ENCODE measurements at regions not wholly inside any gene's neighbourhood (a gene's known extent, or its start where the extent isn't known, plus 50 kb on each side); places are given as distances from the start of the nearest gene placed in this dataset.

DNA sequence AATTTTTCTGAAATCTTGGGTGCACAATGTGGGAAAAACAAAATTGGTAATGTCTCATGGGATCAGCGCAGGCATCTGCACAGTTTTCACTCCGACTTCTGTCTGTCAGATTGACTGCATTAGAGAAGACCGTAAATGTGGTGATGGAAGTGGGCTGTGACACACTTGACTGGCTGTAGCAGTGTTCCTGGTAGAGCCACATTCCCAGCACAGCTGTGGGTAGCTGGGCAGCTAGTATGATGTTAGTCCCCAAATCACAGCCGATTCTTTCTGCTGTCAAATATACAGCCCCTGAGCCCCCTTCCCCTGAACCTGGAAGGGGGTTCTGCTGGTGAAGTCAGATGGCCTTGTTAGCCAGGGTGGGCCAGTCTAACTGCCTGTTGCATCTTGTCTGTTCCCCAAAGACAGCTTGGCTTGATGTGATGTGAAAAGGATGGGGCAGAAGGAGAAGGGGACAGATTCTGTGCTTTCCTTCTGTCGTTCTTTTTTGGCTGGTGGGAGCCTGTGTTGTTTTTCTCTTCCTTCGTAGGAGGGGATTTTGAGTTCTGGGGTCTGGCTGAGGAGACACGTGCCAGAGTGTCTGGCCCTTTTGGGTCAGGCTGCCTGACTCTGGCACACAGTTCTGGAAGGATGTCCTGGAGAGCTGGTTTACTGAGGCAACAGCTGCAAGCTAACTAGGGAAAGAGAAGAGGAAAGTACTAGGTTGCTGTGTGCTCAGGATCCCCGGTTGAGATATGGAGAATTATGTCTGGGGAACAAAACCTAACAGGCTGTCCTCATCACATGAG, 66.4 kb upstream of the SPRY4 start:
- no peak for DNase-seq (ENCODE audit: low spot score)
- H3K36me3 Mint-ChIP-seq (ENCODE audit: low read depth) = no peaks in the 10 kb centered on the region
- no peak overlapping the region for H3K27ac Mint-ChIP-seq
- H3K4me1 Mint-ChIP-seq (ENCODE audit: low read depth) = peaks cover 4% of the 10 kb centered on the region
- H3K9me3 Mint-ChIP-seq = peaks cover 13% of the 10 kb centered on the region
- H3K27me3 Mint-ChIP-seq (ENCODE audit: low read depth) = peaks cover 8% of the 10 kb centered on the region
- H3K4me3 Mint-ChIP-seq = no peak overlapping the region

DNA sequence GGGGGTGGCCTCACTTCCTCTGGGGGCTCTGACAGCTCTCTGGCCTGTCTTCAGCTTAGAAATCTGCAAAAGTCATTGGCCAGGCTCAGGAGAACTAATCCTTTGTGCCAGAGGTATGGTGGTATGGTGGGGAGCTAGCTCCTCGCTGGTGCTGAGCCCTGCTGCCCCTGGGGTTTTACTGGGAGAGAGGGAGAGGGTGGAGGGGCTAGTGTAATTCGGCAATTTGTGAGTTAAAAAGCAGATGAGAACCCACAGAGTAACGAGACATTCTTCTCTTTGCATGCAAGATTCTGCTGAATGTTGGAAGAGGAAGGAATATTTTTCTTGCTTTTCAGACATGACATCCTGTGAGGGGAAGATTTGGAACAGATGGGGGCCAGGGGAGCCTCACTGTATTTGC, 65.5 kb upstream of the SPRY4 start:
- H3K27me3 Mint-ChIP-seq (ENCODE audit: low read depth) = peaks cover 8% of the 10 kb centered on the region
- no peak for DNase-seq (ENCODE audit: low spot score)
- H3K36me3 Mint-ChIP-seq (ENCODE audit: low read depth) = no peaks in the 10 kb centered on the region
- H3K4me1 Mint-ChIP-seq (ENCODE audit: low read depth) = peaks cover 4% of the 10 kb centered on the region
- H3K9me3 Mint-ChIP-seq = peaks cover 4% of the 10 kb centered on the region
- H3K4me3 Mint-ChIP-seq = no peak overlapping the region
- H3K27ac Mint-ChIP-seq = no peak overlapping the region

DNA sequence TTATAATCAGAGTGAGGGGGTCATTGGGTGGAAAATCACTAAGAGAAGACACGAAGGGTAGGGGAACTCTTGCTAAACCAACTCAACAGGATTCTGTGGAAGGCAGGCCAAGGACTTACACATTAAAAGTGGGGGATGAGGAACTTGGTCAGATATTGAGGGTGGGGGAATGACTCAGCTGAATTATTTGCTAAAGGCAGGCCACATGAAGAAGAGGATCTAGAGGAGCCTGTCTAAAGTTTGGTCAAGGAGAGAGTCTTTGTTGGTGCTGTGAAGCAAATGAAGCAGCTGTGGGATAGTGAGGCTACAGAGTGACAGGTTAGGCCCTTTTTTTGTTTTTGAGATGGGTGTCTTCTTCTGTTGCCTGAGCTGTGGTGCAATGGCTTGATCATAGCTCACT, 63.9 kb upstream of the SPRY4 start:
- H3K9me3 Mint-ChIP-seq = no peaks in the 10 kb centered on the region
- no peak for DNase-seq (ENCODE audit: low spot score)
- no peak overlapping the region for H3K27ac Mint-ChIP-seq
- no peak overlapping the region for H3K4me3 Mint-ChIP-seq
- H3K27me3 Mint-ChIP-seq (ENCODE audit: low read depth) = peaks cover 8% of the 10 kb centered on the region
- peaks cover 9% of the 10 kb centered on the region for H3K4me1 Mint-ChIP-seq (ENCODE audit: low read depth)
- H3K36me3 Mint-ChIP-seq (ENCODE audit: low read depth) = no peaks in the 10 kb centered on the region

GRCh38 chr5:142387024-142387682, 62.3 kb upstream of the SPRY4 start:
- Mint-ChIP-seq H3K36me3 (ENCODE audit: low read depth) (no peaks in the 10 kb centered on the region), H3K9me3 (no peaks in the 10 kb centered on the region), H3K4me1 (ENCODE audit: low read depth) (peaks cover 9% of the 10 kb centered on the region), H3K4me3 (no peak overlapping the region), H3K27me3 (ENCODE audit: low read depth) (peaks cover 8% of the 10 kb centered on the region), H3K27ac (no peak overlapping the region)
- no peak for DNase-seq (ENCODE audit: low spot score)

DNA sequence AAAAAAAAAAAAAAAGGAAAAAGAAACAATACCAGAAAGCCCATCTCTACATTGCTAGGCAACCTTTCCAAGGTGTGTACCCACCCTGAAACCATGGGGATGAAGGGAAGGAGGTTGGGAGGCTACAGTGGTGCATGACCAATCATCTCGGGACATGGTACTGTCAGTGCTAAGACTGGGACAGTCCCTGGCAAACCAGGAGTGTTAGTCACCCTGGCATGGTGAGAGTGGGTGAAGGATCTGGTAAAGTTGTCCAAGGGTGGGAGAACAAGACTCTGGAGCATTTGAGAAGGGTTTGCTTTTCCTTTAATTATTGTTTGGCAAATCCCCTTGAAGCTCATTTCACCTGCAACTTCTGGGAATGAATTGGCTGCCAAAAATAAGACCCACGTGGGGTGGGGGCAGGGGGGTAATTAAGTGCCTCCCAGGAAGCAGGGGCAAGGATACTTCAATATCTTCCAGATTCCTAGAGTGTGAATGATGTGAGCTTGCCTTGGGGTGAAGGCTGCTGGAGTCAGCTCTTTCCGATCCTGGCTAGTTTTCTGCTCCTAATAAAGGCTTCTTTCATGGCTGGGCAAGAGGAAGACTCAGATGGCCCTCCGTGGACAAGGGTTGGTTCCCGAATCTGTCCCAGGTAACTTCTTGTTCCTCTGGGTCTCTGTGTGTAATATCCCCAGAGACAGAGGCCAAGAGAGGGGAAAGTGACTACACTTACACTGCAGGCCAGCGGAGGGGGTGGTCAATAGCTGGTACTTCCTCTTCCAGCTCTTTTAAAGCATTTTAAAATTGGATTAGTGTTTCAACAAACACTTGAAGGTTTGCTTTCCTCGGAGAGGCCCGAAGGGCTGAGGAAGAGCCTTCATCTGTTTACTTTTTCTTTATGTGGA, 61.6 kb upstream of the SPRY4 start:
- H3K27me3 Mint-ChIP-seq (ENCODE audit: low read depth) = peaks cover 8% of the 10 kb centered on the region
- no peak overlapping the region for H3K27ac Mint-ChIP-seq

DNA sequence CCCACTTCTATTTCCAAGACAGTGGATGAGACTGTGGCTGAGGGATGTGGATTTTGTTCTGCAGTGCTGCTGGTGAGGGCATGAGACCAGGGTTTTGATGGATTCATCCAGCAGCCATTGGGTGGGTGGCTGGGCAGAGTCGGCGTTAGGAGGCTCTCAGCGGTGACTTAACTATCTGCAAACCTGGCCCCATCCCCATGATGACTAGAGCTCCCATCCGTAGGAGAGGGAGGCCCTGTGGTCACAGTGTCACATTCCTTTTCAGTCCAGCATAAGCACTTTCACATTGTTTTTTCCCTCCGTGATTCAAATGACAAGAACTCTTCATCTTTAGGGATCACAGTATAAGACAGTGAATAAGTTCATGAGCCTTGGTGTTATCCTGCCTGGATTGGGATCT, 60.4 kb upstream of the SPRY4 start:
- no peaks in the 10 kb centered on the region for H3K36me3 Mint-ChIP-seq (ENCODE audit: low read depth)
- no peak for DNase-seq (ENCODE audit: low spot score)
- no peak overlapping the region for H3K4me3 Mint-ChIP-seq
- no peak overlapping the region for H3K27ac Mint-ChIP-seq
- peaks cover 4% of the 10 kb centered on the region for H3K27me3 Mint-ChIP-seq (ENCODE audit: low read depth)
- peaks cover 9% of the 10 kb centered on the region for H3K4me1 Mint-ChIP-seq (ENCODE audit: low read depth)
- H3K9me3 Mint-ChIP-seq = no peaks in the 10 kb centered on the region

More for the DNA sequence above, 61.6 kb upstream of the SPRY4 start:
- no peaks in the 10 kb centered on the region for H3K36me3 Mint-ChIP-seq (ENCODE audit: low read depth)
- DNase-seq (ENCODE audit: low spot score) = no peak
- H3K4me1 Mint-ChIP-seq (ENCODE audit: low read depth) = peaks cover 9% of the 10 kb centered on the region
- H3K4me3 Mint-ChIP-seq = no peak overlapping the region
- H3K9me3 Mint-ChIP-seq = no peaks in the 10 kb centered on the region

DNA sequence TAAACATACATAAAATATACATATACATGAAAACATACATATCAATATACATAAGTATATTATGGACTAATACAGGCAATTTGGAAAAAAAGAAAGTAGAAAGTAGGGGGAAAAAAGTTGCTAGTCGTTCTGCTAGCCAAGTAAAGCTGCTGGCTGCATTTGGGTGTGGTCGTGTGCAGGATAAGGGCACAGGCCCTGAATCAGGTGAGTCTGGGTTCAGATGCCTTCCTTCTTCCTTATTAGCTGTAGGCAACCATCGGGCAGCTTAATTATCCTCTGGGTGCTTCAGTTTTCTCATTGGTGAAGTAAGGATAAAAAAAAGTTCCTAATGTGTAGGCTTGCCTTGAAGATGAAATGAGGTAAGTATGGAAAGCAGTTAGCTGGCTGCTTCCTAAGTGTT, 59.2 kb upstream of the SPRY4 start:
- H3K27ac Mint-ChIP-seq = no peak overlapping the region
- no peaks in the 10 kb centered on the region for H3K9me3 Mint-ChIP-seq
- DNase-seq (ENCODE audit: low spot score) = no peak
- H3K36me3 Mint-ChIP-seq (ENCODE audit: low read depth) = no peaks in the 10 kb centered on the region
- H3K4me1 Mint-ChIP-seq (ENCODE audit: low read depth) = peaks cover 12% of the 10 kb centered on the region
- H3K4me3 Mint-ChIP-seq = no peak overlapping the region
- H3K27me3 Mint-ChIP-seq (ENCODE audit: low read depth) = no peaks in the 10 kb centered on the region

DNA sequence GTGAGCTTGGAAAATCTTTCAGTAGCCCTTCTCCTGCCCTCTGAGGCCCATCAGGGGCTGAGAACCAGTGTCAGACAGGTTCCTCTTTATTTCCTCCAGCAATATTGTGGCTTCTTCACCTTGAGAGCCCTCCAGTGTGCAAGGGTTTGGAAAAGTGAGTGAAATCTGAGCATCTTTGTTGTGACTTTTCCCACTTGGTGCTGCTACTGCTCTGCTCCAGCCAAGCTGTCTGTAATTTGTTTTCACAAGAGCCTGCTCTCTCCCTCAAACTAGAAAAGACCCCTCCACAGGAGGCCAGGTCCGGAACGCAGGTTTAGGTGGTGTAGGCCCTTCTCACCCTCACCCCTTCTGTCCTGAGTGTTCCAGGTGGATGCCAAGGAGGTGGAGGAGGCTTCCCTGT, 57.4 kb upstream of the SPRY4 start:
- Mint-ChIP-seq H3K9me3 (no peaks in the 10 kb centered on the region), H3K36me3 (ENCODE audit: low read depth) (no peaks in the 10 kb centered on the region), H3K27me3 (ENCODE audit: low read depth) (no peaks in the 10 kb centered on the region), H3K27ac (no peak overlapping the region), H3K4me3 (no peak overlapping the region), H3K4me1 (ENCODE audit: low read depth) (peaks cover 10% of the 10 kb centered on the region)
- DNase-seq (ENCODE audit: low spot score) = no peak

- peak overlapping the region; percentile 13 for H3K27ac Mint-ChIP-seq
- H3K4me3 Mint-ChIP-seq = no peak overlapping the region
Measured at GRCh38 chr5:142378737-142379634, 54.2 kb upstream of the SPRY4 start.

GRCh38 chr5:142375944-142376411, 51.2 kb upstream of the SPRY4 start:
- Mint-ChIP-seq H3K4me1 (ENCODE audit: low read depth) (peaks cover 5% of the 10 kb centered on the region), H3K27ac (no peak overlapping the region), H3K4me3 (no peak overlapping the region), H3K9me3 (no peaks in the 10 kb centered on the region), H3K36me3 (ENCODE audit: low read depth) (no peaks in the 10 kb centered on the region), H3K27me3 (ENCODE audit: low read depth) (no peaks in the 10 kb centered on the region)
- no peak for DNase-seq (ENCODE audit: low spot score)

More at GRCh38 chr5:142378737-142379634, 54.2 kb upstream of the SPRY4 start:
- Mint-ChIP-seq H3K4me1 (ENCODE audit: low read depth) (peaks cover 6% of the 10 kb centered on the region), H3K36me3 (ENCODE audit: low read depth) (no peaks in the 10 kb centered on the region), H3K9me3 (no peaks in the 10 kb centered on the region), H3K27me3 (ENCODE audit: low read depth) (no peaks in the 10 kb centered on the region)
- no peak for DNase-seq (ENCODE audit: low spot score)

All from T-helper 2 cell treated with Interferon-gamma antibody and Interleukin-4, amounts not matched to agents 5 μg/mL and 100 μg/mL, for 36 hours (primary cell).